Large intestine (tissue), 3 donors: ENCODE measurements at regions not wholly inside any gene's neighbourhood (a gene's known extent, or its start where the extent isn't known, plus 50 kb on each side); places are given as distances from the start of the nearest gene placed in this dataset.

Source experiments
- DNase-seq, 2 donors: peaks; one replicate each; pipeline versions ENCODE4 v3.0.0 to v3.0.0-alpha.2; 2013
- H3K27ac ChIP-seq: one replicate; pipeline ENCODE4 v1.5.1; 2013; ENCODE audit warnings: low read length
- H3K27me3 ChIP-seq: 2 replicates; pipeline ENCODE4 v1.6.1; 2013; ENCODE audit warnings: low read length; ENCODE audit not compliant: control insufficient read depth, insufficient read depth
- H3K36me3 ChIP-seq: 2 replicates; pipeline ENCODE4 v1.6.1; 2013; ENCODE audit warnings: low read length; ENCODE audit not compliant: control insufficient read depth, insufficient read depth
- H3K4me1 ChIP-seq: one replicate; pipeline ENCODE4 v1.6.1; 2013; ENCODE audit warnings: low read length; ENCODE audit not compliant: control insufficient read depth, insufficient read depth
- H3K4me3 ChIP-seq: one replicate; pipeline ENCODE4 v1.5.1; 2013; ENCODE audit warnings: low read length
- H3K9me3 ChIP-seq: one replicate; pipeline ENCODE4 v1.6.1; 2013; ENCODE audit warnings: mild to moderate bottlenecking, low read depth, low read length, moderate library complexity; ENCODE audit not compliant: control insufficient read depth
- WGBS: methylation state at CpG from one replicate; pipeline ENCODE4 v1.1.5; 2013; ENCODE audit warnings: low lambda C conversion rate; ENCODE audit not compliant: insufficient coverage; 5-methylcytosine and 5-hydroxymethylcytosine counted together

DNA sequence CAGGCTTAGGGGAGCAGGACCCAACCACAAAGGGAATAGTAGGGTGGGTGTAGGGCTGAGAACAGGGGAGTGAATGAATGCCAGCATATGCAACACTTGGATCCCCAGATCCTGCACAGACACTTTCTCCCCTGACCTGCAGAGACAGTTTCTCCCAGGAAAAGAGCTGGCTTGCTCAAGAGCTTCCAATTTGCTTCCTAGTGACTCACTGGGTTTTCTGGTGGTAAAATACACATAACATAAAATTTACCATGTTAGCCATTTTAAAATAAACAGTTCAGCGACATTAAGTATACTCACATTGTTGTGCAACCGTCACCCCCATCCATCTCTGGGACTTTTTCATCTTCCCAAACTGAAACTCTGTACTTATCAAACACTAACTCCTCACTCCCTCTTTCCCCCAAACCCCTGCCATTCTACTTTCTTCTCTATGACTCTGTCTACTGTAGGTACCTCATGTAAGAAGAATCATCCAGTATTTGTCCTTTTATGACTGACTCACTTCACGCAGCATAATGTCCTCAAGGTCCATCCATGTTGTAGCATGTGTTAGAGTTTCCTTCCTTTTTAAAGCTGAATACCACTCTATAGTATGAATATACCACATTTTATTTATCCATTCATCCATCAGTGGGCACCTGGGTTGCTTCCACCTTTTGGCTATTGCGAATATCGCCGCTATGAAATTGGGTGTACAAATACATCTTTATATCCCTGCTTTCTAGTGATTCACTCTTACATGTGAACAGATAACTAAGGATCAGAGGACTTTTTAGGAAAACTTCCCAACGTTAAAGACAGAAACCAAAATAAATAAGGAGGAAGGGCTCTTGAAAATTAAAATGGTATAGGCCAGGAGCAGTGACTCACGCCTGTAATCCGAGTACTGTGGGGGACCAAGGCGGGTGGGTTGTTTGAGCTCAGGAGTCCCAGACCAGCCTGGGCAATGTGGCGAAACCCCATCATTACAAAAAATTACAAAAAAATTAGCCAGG, 95.6 kb upstream of the TJP1 start:
- Histone ChIP-seq H3K27me3 (no peaks in the 10 kb centered on the region), H3K27ac (no peak overlapping the region), H3K9me3 (no peaks in the 10 kb centered on the region), H3K36me3 (no peaks in the 10 kb centered on the region), H3K4me1 (no peaks in the 10 kb centered on the region), H3K4me3 (no peak overlapping the region)
- 81% methylated on average over 4 of the region's 11 CpGs for WGBS
- DNase-seq: no peak

DNA sequence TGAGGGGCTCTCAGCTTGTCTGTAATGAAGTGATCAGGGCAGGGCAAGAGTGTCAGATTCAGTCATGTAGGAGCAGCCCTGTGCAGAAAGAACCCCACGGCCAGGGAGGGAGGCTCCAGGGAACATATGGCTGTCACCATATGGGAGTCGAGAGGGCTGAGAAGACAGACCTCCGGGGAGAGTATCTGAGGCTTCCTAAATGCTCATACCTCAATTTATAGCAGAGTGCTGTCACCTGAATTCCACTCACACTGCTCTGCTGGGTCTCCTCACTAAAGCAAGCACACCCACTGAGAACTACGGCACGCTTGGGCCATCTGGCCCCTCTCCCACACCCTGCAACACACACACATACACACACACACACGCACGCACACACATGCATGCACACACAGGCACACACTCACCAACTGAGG, 92.3 kb upstream of the TJP1 start:
- Histone ChIP-seq H3K27me3 (no peaks in the 10 kb centered on the region), H3K27ac (no peak overlapping the region), H3K9me3 (no peaks in the 10 kb centered on the region), H3K36me3 (no peaks in the 10 kb centered on the region), H3K4me1 (no peaks in the 10 kb centered on the region), H3K4me3 (no peak overlapping the region)
- DNase-seq: no peak
- WGBS: no CpG with 5 or more reads among the region's 7 CpGs

DNA sequence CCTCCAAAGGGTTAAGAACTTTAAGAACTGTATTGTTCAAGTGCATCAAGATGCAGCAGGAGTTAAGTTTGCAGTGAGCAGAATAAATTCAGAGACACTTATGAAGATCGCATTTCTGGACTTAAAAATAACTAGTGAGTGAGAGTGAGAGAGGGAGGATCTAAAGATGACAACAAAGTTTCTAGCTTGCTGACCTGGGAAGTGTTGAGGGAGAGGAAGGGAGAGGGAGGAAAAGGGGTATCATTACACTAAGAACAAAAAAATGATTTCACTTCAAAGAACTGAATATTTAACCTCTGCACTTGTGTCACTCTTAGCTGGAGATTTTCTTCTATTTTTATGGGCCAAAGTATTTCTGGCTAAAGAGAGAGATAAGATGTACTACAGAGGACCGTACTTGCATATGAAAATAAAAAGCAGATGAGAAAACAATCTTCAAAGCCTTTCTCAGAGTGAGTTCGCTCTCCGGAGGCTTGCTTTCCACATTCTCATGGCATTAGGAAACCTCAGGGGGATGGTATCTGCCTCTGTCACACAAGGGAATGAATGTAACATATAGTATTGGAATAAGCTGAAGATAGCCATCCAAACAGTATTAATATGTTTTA, 91.4 kb upstream of the TJP1 start:
- no peak for DNase-seq
- no peak overlapping the region for H3K27ac ChIP-seq

DNA sequence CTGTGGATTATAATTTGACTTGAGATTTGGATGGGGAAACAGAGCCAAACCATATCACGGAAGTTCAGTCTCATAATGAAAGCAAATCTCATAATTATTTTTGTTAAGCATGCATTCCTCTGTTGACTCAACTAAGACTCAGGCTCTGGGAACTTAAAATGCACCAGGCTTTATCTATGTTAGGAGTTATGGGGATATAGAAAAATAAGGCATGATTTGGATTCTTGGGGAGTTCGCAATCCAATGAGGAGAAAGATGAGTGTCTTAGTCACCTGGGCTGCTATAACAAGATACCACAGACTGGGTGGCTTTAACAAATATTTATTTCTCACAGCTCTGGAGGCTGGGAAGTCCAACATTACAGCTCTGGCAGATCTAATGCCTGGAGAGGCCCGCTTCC, 89.4 kb upstream of the TJP1 start:
- WGBS: no CpG with 5 or more reads among the region's 3 CpGs
- no peak for DNase-seq
- H3K4me1 ChIP-seq: no peaks in the 10 kb centered on the region

More for the DNA sequence above, 91.4 kb upstream of the TJP1 start:
- no peaks in the 10 kb centered on the region for H3K27me3 ChIP-seq
- H3K4me3 ChIP-seq: no peak overlapping the region
- no peaks in the 10 kb centered on the region for H3K9me3 ChIP-seq
- WGBS: 30% methylated on average over 2 of the region's 4 CpGs
- no peaks in the 10 kb centered on the region for H3K36me3 ChIP-seq
- no peaks in the 10 kb centered on the region for H3K4me1 ChIP-seq

DNA sequence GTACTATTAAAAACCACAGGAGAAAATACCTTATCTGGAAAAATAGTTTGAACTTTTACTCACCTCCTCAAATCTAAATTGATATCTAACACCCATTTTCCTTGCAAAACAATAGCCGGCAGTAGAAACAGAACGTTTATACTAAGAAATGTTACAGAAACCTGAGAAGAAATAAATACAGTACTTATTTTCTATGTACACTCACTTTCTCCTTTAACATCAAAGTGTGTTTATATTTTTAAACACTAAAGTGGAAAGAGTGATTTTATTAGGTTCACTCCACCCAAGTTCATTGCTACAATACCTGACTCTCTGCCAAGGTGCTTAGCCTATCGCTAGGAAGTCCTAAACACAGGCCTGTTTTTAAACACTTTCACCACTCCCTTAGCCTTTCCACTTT, 87.8 kb upstream of the TJP1 start:
- H3K27ac ChIP-seq: no peak overlapping the region
- no peaks in the 10 kb centered on the region for H3K36me3 ChIP-seq
- no peak for DNase-seq
- H3K9me3 ChIP-seq: no peaks in the 10 kb centered on the region
- no peaks in the 10 kb centered on the region for H3K27me3 ChIP-seq
- WGBS: 100% methylated on average over 1 of the region's 3 CpGs
- no peaks in the 10 kb centered on the region for H3K4me1 ChIP-seq
- no peak overlapping the region for H3K4me3 ChIP-seq

More for the DNA sequence above, 89.4 kb upstream of the TJP1 start:
- Histone ChIP-seq H3K36me3 (no peaks in the 10 kb centered on the region), H3K27ac (no peak overlapping the region), H3K4me3 (no peak overlapping the region), H3K9me3 (no peaks in the 10 kb centered on the region), H3K27me3 (no peaks in the 10 kb centered on the region)

DNA sequence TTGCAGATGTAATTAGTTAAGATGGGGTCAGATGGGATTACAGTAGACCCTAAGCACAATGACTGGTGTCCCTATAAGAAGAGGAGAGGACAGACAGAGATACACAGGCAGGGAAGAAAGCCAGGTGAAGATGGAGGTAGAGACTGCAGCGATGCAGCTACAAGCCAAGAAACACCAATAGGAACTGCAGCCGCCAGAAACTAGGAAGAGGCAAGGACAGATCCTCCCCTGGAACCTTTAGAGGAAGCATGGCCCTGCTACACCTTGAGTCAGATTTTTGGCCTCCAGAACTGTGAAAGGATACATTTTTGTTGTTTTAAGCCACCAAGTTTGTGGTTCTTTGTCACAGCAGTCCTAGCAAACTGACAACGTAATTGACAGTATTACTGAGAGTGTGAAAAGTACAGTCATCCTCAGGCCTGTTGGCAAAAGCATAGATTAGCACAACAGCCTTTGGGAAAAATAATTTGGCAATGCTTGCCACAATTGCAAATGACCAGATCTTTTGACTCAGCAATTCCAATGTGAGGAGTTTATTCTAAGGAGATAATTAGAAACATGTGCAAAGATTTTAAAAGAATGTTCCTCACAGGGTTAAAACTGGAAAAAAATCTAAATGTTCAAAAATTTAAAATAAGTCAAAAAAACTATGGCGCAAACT, 82.6 kb upstream of the TJP1 start:
- H3K4me1 ChIP-seq: no peaks in the 10 kb centered on the region
- WGBS: no CpG with 5 or more reads among the region's 4 CpGs
- H3K4me3 ChIP-seq: no peak overlapping the region
- DNase-seq: no peak
- H3K27ac ChIP-seq: no peak overlapping the region
- no peaks in the 10 kb centered on the region for H3K36me3 ChIP-seq
- H3K9me3 ChIP-seq: no peaks in the 10 kb centered on the region
- H3K27me3 ChIP-seq: no peaks in the 10 kb centered on the region

DNA sequence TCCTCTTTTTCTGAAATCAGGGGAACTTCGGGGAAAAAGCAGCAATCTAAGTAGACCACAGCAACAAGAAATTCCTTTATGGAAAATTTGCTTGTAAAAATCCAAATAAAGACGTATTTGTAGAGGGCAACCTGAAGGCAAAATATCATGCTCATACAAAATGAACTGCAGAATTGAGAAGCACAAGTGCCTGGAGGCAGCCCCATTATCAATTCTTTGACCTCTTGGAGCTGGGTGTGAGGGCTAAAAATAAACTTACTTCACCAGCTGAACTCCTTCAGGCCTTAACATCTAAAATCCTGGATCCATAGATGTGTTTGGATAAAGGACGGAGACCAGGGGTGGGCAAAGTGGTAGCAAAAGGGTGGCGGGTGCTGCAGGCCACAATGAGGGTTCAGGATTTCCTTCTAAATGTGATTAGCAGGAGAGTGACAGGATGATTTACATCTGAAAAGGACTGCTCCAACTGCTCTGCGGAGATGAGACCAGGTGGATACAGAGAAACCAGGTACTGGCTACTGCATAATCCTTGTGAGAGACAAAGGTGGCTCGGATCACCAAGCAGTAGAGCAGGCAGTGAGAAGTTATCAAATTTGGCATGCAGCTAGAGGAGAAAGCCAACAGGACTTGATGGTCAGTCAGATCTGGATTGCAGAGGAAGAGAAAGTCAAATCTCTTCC, 81.7 kb upstream of the TJP1 start:
- Histone ChIP-seq H3K4me3 (no peak overlapping the region), H3K9me3 (no peaks in the 10 kb centered on the region), H3K27me3 (no peaks in the 10 kb centered on the region), H3K27ac (no peak overlapping the region), H3K36me3 (no peaks in the 10 kb centered on the region), H3K4me1 (no peaks in the 10 kb centered on the region)
- no peak for DNase-seq
- WGBS: no CpG with 5 or more reads among the region's 6 CpGs

DNA sequence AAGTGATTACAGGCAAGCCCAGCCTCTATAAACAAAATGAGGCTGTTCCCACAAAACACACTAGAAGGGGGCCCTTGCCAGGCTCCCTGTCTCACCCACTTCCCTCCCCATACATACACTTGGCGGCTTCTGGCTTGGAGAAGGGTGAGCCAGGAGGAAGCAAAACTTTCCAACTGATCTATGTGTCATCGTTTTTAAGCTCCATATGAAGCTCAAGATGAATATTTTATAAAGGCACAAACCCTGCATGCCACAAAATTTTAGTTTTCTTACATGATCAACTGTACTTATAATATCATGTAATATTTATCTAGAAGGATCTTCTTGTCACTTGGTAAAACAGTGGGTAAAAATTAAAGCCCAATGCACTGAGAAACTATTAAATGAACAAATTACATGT, 80.8 kb upstream of the TJP1 start:
- no peak overlapping the region for H3K27ac ChIP-seq
- no peak overlapping the region for H3K4me3 ChIP-seq
- H3K9me3 ChIP-seq: no peaks in the 10 kb centered on the region
- H3K4me1 ChIP-seq: no peaks in the 10 kb centered on the region
- no CpG with 5 or more reads among the region's 2 CpGs for WGBS
- H3K36me3 ChIP-seq: no peaks in the 10 kb centered on the region
- no peaks in the 10 kb centered on the region for H3K27me3 ChIP-seq
- no peak for DNase-seq

DNA sequence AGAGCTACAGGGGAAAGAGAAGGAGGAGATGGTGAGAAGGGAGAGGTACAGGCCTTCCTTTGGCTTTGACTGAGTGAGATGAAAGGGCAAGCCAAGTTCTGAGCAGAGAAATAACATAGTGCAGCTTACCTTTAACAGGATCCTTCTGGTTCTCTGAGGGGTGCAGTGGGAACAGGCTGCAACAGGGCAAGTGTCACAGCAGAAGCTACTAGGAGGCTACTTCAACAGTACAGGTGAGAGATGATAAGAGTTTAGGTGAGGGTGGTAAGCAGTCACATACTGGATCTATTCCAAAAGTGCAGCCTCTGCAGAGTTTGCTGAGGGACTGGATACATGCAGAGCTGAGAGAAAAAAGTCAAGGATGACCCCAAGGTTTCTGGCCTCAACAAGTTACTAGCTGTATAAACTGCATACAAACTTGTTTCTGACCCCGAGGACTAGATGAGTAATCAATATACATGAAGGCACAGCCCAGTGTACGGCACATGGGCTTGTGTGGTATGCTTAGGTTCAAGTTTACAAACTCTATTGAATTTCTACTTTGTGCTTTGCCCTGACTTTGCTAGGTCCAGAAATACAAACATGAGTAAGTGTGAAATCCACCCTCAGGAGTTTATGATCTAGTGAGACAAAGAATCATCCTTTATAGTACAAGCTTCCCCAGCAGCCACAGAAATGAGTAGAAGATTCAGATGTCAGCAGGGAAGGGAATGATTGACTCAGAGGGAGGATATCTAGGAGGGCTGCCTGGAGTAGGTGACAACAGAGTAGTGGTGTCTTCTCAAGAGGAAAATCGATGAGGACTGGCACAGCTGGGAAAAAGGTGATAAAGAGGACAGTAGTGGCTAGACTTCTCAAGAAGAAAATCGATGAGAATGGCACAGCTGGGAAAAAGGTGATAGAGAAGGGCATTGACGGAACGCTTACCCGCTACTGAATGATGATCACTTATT, 78.2 kb upstream of the TJP1 start:
- no peaks in the 10 kb centered on the region for H3K27me3 ChIP-seq

More for the DNA sequence above, 78.2 kb upstream of the TJP1 start:
- 78% methylated on average over 1 of the region's 7 CpGs for WGBS
- H3K4me1 ChIP-seq: no peaks in the 10 kb centered on the region
- DNase-seq: no peak
- no peaks in the 10 kb centered on the region for H3K36me3 ChIP-seq
- H3K4me3 ChIP-seq: no peak overlapping the region
- H3K9me3 ChIP-seq: peaks cover 4% of the 10 kb centered on the region
- H3K27ac ChIP-seq: no peak overlapping the region
